Mesothelial cell of epicardium (in vitro differentiated cells): ENCODE measurements at regions not wholly inside any gene's neighbourhood (a gene's known extent, or its start where the extent isn't known, plus 50 kb on each side); places are given as distances from the start of the nearest gene placed in this dataset.
A peak's percentile ranks its signal among the peaks of the same experiment; 100 is the strongest.

Experiments used
- DNase-seq, 2 experiments: peaks; one replicate each; pipeline ENCODE4 v3.0.0; 2021; ENCODE audit warnings: low spot score in 2 of 2; ENCODE audit not compliant: unreplicated experiment in 2 of 2
- H3K27ac Mint-ChIP-seq: 2 replicates; pipeline ENCODE4 v1.8.0; 2021; ENCODE audit warnings: mixed read lengths
- H3K27me3 Mint-ChIP-seq: 2 replicates; pipeline ENCODE4 v1.8.0; 2021; ENCODE audit warnings: low read depth, mixed read lengths
- H3K36me3 Mint-ChIP-seq: 2 replicates; pipeline ENCODE4 v1.8.0; 2021; ENCODE audit warnings: mixed read lengths
- H3K4me1 Mint-ChIP-seq: 2 replicates; pipeline ENCODE4 v1.8.0; 2021; ENCODE audit warnings: mixed read lengths
- H3K4me3 Mint-ChIP-seq: 2 replicates; pipeline ENCODE4 v1.8.0; 2021; ENCODE audit warnings: mild to moderate bottlenecking, moderate library complexity, mixed read lengths
- H3K9me3 Mint-ChIP-seq: 2 replicates; pipeline ENCODE4 v1.8.0; 2021; ENCODE audit warnings: mixed read lengths
- CTCF ChIP-seq: fragments of 200-600 bp; sonication (generic); IDR thresholded peaks from one replicate; pipeline ENCODE4 v1.5.0; 2021; ENCODE audit warnings: antibody characterized with exemption; ENCODE audit not compliant: unreplicated experiment

GRCh38 chr15:29903028-29903427, 80.8 kb upstream of the TJP1 start:
- Mint-ChIP-seq H3K27ac (no peak overlapping the region), H3K4me1 (peaks cover 8% of the 10 kb centered on the region), H3K27me3 (no peaks in the 10 kb centered on the region), H3K36me3 (peaks cover 3% of the 10 kb centered on the region), H3K4me3 (no peak overlapping the region), H3K9me3 (peaks cover 9% of the 10 kb centered on the region)
- DNase-seq: no peak
- no peak for TF ChIP-seq CTCF

GRCh38 chr15:29900237-29901189, 78.2 kb upstream of the TJP1 start:
- Mint-ChIP-seq H3K27me3 (no peaks in the 10 kb centered on the region), H3K36me3 (peaks cover 10% of the 10 kb centered on the region), H3K4me1 (peaks cover 8% of the 10 kb centered on the region), H3K4me3 (no peak overlapping the region), H3K9me3 (peaks cover 18% of the 10 kb centered on the region), H3K27ac (no peak overlapping the region)
- DNase-seq: no peak
- no peak for TF ChIP-seq CTCF

GRCh38 chr15:29896062-29896461, 73.8 kb upstream of the TJP1 start:
- no peak overlapping the region for H3K4me3 Mint-ChIP-seq
- H3K4me1 Mint-ChIP-seq: peaks cover 6% of the 10 kb centered on the region
- H3K27me3 Mint-ChIP-seq: no peaks in the 10 kb centered on the region
- H3K27ac Mint-ChIP-seq: no peak overlapping the region
- no peak for TF ChIP-seq CTCF
- peaks cover 10% of the 10 kb centered on the region for H3K36me3 Mint-ChIP-seq
- no peak for DNase-seq
- H3K9me3 Mint-ChIP-seq: peaks cover 37% of the 10 kb centered on the region

- Mint-ChIP-seq H3K27ac (no peak overlapping the region), H3K4me1 (peaks cover 26% of the 10 kb centered on the region), H3K36me3 (no peaks in the 10 kb centered on the region), H3K27me3 (no peaks in the 10 kb centered on the region), H3K4me3 (no peak overlapping the region), H3K9me3 (peaks cover 22% of the 10 kb centered on the region)
- TF ChIP-seq CTCF: no peak
- no peak for DNase-seq
Measured at GRCh38 chr15:29891096-29891457, 68.8 kb upstream of the TJP1 start.

- no peak for DNase-seq
- H3K27me3 Mint-ChIP-seq: no peaks in the 10 kb centered on the region
- H3K4me3 Mint-ChIP-seq: no peak overlapping the region
- peaks cover 20% of the 10 kb centered on the region for H3K9me3 Mint-ChIP-seq
- peaks cover 30% of the 10 kb centered on the region for H3K4me1 Mint-ChIP-seq
- H3K27ac Mint-ChIP-seq: peak overlapping the region; percentile 17
- no peaks in the 10 kb centered on the region for H3K36me3 Mint-ChIP-seq
- TF ChIP-seq CTCF: no peak
Measured at GRCh38 chr15:29890336-29891095, 68.2 kb upstream of the TJP1 start.
